Caco-2 (cell line): ENCODE measurements at regions not wholly inside any gene's neighbourhood (a gene's known extent, or its start where the extent isn't known, plus 50 kb on each side); places are given as distances from the start of the nearest gene placed in this dataset.
A peak's percentile ranks its signal among the peaks of the same experiment; 100 is the strongest.

ENCODE experiments used
- BruUV-seq: library from RNA; stranded (reverse); fragments of 400-500 nt; replicated peaks from 2 replicates; lab custom pipeline; 2021; lab: Mats Ljungman, UMichigan
- CTCF ChIA-PET: fragments of 300-600 bp; sonication (Branson Sonifier 250); formaldehyde crosslinking; loops from one replicate; lab custom pipeline; 2022; ENCODE audit warnings: antibody characterized with exemption; lab: Charles Lee
- POLR2A ChIA-PET: fragments of 300-600 bp; sonication (Branson Sonifier 250); formaldehyde crosslinking; loops from one replicate; lab custom pipeline; 2022; ENCODE audit warnings: antibody characterized with exemption; lab: Charles Lee
- DNase-seq, 2 experiments: peaks; one replicate each; pipeline versions ENCODE4 v3.0.0 to v3.0.0-alpha.2; 2020 to 2022
- H3K27me3 ChIP-seq: replicated peaks from 2 replicates; pipeline ENCODE4 v1.6.0; 2011; ENCODE audit warnings: low read length; ENCODE audit not compliant: control insufficient read depth, insufficient read depth
- H3K36me3 ChIP-seq: 2 replicates; pipeline ENCODE4 v1.5.1; 2011; ENCODE audit warnings: low read length; ENCODE audit not compliant: control insufficient read depth, insufficient read depth
- H3K4me1 ChIP-seq: fragments of 250-450 bp; sonication (Bioruptor Pico); 2 replicates; pipeline ENCODE4 v1.5.1; 2020; ENCODE audit warnings: mild to moderate bottlenecking
- H3K4me3 ChIP-seq: 2 replicates; pipeline ENCODE4 v1.5.1; 2011; ENCODE audit warnings: low read depth, mild to moderate bottlenecking, control low read depth, low read length
- H3K9me3 ChIP-seq: fragments of 250-450 bp; sonication (Bioruptor Pico); 2 replicates; pipeline ENCODE4 v1.5.1; 2020; ENCODE audit warnings: mild to moderate bottlenecking, moderate library complexity
- H3K27ac Mint-ChIP-seq: one replicate; pipeline ENCODE4 v1.8.0; 2022; ENCODE audit warnings: mixed read lengths; ENCODE audit not compliant: unreplicated experiment
- H3K27me3 Mint-ChIP-seq: one replicate; pipeline ENCODE4 v1.8.0; 2022; ENCODE audit warnings: mixed read lengths; ENCODE audit not compliant: insufficient read depth, unreplicated experiment
- H3K36me3 Mint-ChIP-seq: one replicate; pipeline ENCODE4 v1.8.0; 2022; ENCODE audit warnings: mild to moderate bottlenecking, mixed read lengths; ENCODE audit not compliant: insufficient read depth, unreplicated experiment
- H3K4me1 Mint-ChIP-seq: one replicate; pipeline ENCODE4 v1.8.0; 2022; ENCODE audit warnings: low read depth, mixed read lengths; ENCODE audit not compliant: unreplicated experiment
- H3K4me3 Mint-ChIP-seq: one replicate; pipeline ENCODE4 v1.8.0; 2022; ENCODE audit warnings: mild to moderate bottlenecking, moderate library complexity, mixed read lengths; ENCODE audit not compliant: unreplicated experiment
- H3K9me3 Mint-ChIP-seq: one replicate; pipeline ENCODE4 v1.8.0; 2022; ENCODE audit warnings: mixed read lengths; ENCODE audit not compliant: unreplicated experiment
- CTCF ChIP-seq, 2 experiments: fragments of 200-600 bp in 1 of 2; IDR thresholded peaks; 1 replicate in 1 of 2; 2 replicates in 1 of 2; pipeline versions ENCODE4 v1.5.1 to v1.8.0; 2011 to 2022; ENCODE audit warnings: antibody characterized with exemption in 1 of 2, control low read depth in 1 of 2, inconsistent platforms in 1 of 2, low read depth in 1 of 2, low read length in 1 of 2, mild to moderate bottlenecking in 1 of 2, moderate library complexity in 1 of 2; ENCODE audit not compliant: insufficient read depth in 1 of 2, severe bottlenecking in 1 of 2, unreplicated experiment in 1 of 2
- intact Hi-C: fragments of 100-400 bp; cut with micrococcal nuclease; formaldehyde crosslinking; loops from one replicate; pipeline ENCODE4 v1.10.0; 2022; ENCODE audit not compliant: unreplicated experiment

GRCh38 chr1:234737967-234738314 is 128.0 kb upstream of the IRF2BP2 start:
- DNase-seq: no peak
- intact Hi-C loops: no loop called here
- TF ChIP-seq CTCF (IDR thresholded peaks at IDR 0.05; ENCODE audit: insufficient read depth in 1 of 2, low read depth in 1 of 2, low read length in 1 of 2, severe bottlenecking in 1 of 2, unreplicated experiment in 1 of 2): no peak
- ChIA-PET POLR2A (no interaction called here), CTCF (interaction anchor here (0.7 kb wide), 1 partner anchor 34 kb away, joined by 3 read pairs; no protein-coding TSS in a partner anchor)
- H3K9me3 ChIP-seq: no peaks in the 10 kb centered on the region
- H3K4me3 ChIP-seq: no peak overlapping the region
- Mint-ChIP-seq H3K27ac (no peak overlapping the region), H3K4me3 (no peak overlapping the region), H3K36me3 (no peaks in the 10 kb centered on the region), H3K9me3 (no peaks in the 10 kb centered on the region), H3K4me1 (peaks cover 20% of the 10 kb centered on the region), H3K27me3 (no peaks in the 10 kb centered on the region)
- no TSS peak for BruUV-seq
- peaks cover 5% of the 10 kb centered on the region; the same call in 1 of the 2 replicates for H3K4me1 ChIP-seq
- H3K36me3 ChIP-seq: no peaks in the 10 kb centered on the region
- H3K27me3 ChIP-seq: no peaks in the 10 kb centered on the region

- Mint-ChIP-seq H3K4me3 (no peak overlapping the region), H3K27ac (no peak overlapping the region), H3K36me3 (no peaks in the 10 kb centered on the region), H3K4me1 (peaks cover 37% of the 10 kb centered on the region), H3K9me3 (no peaks in the 10 kb centered on the region), H3K27me3 (no peaks in the 10 kb centered on the region)
- POLR2A ChIA-PET: no interaction called here
- no peak for DNase-seq
- TF ChIP-seq CTCF (IDR thresholded peaks at IDR 0.05; ENCODE audit: insufficient read depth in 1 of 2, low read depth in 1 of 2, low read length in 1 of 2, severe bottlenecking in 1 of 2, unreplicated experiment in 1 of 2): no peak
- H3K4me3 ChIP-seq: no peak overlapping the region
- no peaks in the 10 kb centered on the region for H3K36me3 ChIP-seq
- intact Hi-C loops: no loop called here
- BruUV-seq: no TSS peak
- no peaks in the 10 kb centered on the region for H3K27me3 ChIP-seq
- CTCF ChIA-PET: interaction anchor here (0.8 to 1.4 kb wide), 2 partner anchors 10 to 125 kb away, joined by 3 read pairs; no protein-coding TSS in a partner anchor
- H3K9me3 ChIP-seq: no peaks in the 10 kb centered on the region
- peaks cover 5% of the 10 kb centered on the region; the same call in 1 of the 2 replicates for H3K4me1 ChIP-seq
Observed at GRCh38 chr1:234735916-234736315, 125.9 kb upstream of the IRF2BP2 start.

- ChIA-PET CTCF (interaction anchor here (0.8 to 1.4 kb wide), 2 partner anchors 10 to 124 kb away, joined by 3 read pairs; no protein-coding TSS in a partner anchor), POLR2A (no interaction called here)
- peaks cover 10% of the 10 kb centered on the region for H3K4me1 ChIP-seq
- H3K9me3 Mint-ChIP-seq: no peaks in the 10 kb centered on the region
- no peak overlapping the region for H3K4me3 Mint-ChIP-seq
- H3K36me3 Mint-ChIP-seq: no peaks in the 10 kb centered on the region
- no peaks in the 10 kb centered on the region for H3K9me3 ChIP-seq
- intact Hi-C loops: no loop called here
- DNase-seq: no peak
- no peaks in the 10 kb centered on the region for H3K36me3 ChIP-seq
- no peak overlapping the region for H3K4me3 ChIP-seq
- H3K4me1 Mint-ChIP-seq: peaks cover 42% of the 10 kb centered on the region
- H3K27ac Mint-ChIP-seq: peak overlapping the region; percentile 87
- TF ChIP-seq CTCF (IDR thresholded peaks at IDR 0.05; ENCODE audit: insufficient read depth in 1 of 2, low read depth in 1 of 2, low read length in 1 of 2, severe bottlenecking in 1 of 2, unreplicated experiment in 1 of 2): no peak
- no peaks in the 10 kb centered on the region for H3K27me3 Mint-ChIP-seq
- no peaks in the 10 kb centered on the region for H3K27me3 ChIP-seq
- no TSS peak for BruUV-seq
Observed at GRCh38 chr1:234735476-234735875, 125.5 kb upstream of the IRF2BP2 start.
